ENCODE measurements at regions not wholly inside any gene's neighbourhood (a gene's known extent, or its start where the extent isn't known, plus 50 kb on each side); places are given as distances from the start of the nearest gene placed in this dataset.

DNA sequence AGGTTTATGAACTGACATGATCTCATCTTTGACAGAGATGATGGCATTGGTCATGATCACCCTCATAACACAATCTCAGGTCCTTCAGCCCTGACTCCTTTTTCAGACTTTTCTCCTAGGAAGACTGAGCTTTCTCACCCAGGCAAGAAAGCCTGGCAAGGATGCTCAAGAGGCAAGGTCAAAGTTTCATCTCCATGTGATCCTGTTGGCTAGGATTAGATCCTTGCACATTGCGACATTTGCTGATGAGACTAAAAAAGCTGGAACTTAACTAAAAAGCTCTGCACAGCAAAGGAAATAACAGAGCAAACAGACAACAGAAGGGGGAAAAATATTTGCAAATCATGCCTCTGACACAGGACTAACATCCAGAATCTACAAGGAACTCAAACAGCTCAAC is 444.1 kb upstream of the PSMD7 start:
- TF ChIP-seq, protein P1, sequence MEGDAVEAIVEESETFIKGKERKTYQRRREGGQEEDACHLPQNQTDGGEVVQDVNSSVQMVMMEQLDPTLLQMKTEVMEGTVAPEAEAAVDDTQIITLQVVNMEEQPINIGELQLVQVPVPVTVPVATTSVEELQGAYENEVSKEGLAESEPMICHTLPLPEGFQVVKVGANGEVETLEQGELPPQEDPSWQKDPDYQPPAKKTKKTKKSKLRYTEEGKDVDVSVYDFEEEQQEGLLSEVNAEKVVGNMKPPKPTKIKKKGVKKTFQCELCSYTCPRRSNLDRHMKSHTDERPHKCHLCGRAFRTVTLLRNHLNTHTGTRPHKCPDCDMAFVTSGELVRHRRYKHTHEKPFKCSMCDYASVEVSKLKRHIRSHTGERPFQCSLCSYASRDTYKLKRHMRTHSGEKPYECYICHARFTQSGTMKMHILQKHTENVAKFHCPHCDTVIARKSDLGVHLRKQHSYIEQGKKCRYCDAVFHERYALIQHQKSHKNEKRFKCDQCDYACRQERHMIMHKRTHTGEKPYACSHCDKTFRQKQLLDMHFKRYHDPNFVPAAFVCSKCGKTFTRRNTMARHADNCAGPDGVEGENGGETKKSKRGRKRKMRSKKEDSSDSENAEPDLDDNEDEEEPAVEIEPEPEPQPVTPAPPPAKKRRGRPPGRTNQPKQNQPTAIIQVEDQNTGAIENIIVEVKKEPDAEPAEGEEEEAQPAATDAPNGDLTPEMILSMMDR (IDR thresholded peaks at IDR 0.05; ENCODE audit: low read depth, low read length): no peak
- Histone ChIP-seq H3K27me3 (ENCODE audit: insufficient read depth, low read depth, severe bottlenecking) (peaks cover 7% of the 10 kb centered on the region), H3K9me3 (ENCODE audit: severe bottlenecking) (no peaks in the 10 kb centered on the region), H3K36me3 (no peaks in the 10 kb centered on the region), H3K27ac (no peak overlapping the region), H3K4me3 (ENCODE audit: low read depth, low read length) (no peak overlapping the region)
- DNase-seq: no peak

DNA sequence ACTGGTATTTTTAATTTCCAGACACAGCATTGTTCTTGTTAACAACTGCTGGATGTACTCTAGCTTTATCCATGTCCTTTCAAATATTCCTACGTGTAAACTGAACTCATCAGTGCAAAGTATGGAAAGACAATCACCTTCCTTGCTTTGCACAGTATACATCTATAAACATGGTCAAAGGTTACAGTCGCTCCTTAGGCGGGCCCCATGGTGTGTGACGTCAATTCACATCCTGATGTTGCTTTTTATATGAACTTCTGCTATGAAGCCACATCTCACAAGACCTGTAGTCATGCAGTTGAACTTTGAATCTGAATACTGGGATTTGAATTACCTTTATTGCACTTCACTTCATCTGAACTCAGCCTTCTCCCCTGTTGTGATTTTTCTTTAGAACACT is 447.6 kb upstream of the PSMD7 start:
- peaks cover 4% of the 10 kb centered on the region for H3K27me3 ChIP-seq (ENCODE audit: insufficient read depth, low read depth, severe bottlenecking)
- TF ChIP-seq, protein P1 (IDR thresholded peaks at IDR 0.05; ENCODE audit: low read depth, low read length): no peak
- H3K9me3 ChIP-seq (ENCODE audit: severe bottlenecking): no peaks in the 10 kb centered on the region
- no peak for DNase-seq
- H3K27ac ChIP-seq: no peak overlapping the region
- H3K36me3 ChIP-seq: no peaks in the 10 kb centered on the region
- H3K4me3 ChIP-seq (ENCODE audit: low read depth, low read length): no peak overlapping the region

DNA sequence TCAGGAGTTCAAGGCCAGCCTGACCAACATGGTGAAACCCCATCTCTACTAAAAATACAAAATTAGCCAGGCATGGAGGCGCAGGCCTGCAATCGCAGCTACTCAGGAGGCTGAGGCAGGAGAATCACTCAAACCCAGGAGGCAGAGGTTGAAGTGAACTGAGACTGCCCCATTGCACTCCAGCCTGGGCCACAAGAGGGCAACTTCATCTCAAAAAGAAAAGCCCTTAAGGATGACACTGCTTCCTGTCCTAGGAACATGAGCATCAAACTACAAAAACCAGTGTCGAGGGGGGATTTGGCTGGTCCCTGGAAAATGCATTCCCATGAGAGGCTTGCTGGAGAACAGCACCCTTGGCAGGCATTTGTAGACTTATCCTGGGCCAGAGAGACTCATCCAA is 449.5 kb upstream of the PSMD7 start:
- no peaks in the 10 kb centered on the region for H3K9me3 ChIP-seq (ENCODE audit: severe bottlenecking)
- no peak for DNase-seq
- H3K27ac ChIP-seq: no peak overlapping the region
- H3K36me3 ChIP-seq: no peaks in the 10 kb centered on the region
- TF ChIP-seq, protein P1 (IDR thresholded peaks at IDR 0.05; ENCODE audit: low read depth, low read length): peak; percentile 31; the same call in 1 of the 2 replicates
- no peak overlapping the region for H3K4me3 ChIP-seq (ENCODE audit: low read depth, low read length)
- H3K27me3 ChIP-seq (ENCODE audit: insufficient read depth, low read depth, severe bottlenecking): peaks cover 4% of the 10 kb centered on the region

DNA sequence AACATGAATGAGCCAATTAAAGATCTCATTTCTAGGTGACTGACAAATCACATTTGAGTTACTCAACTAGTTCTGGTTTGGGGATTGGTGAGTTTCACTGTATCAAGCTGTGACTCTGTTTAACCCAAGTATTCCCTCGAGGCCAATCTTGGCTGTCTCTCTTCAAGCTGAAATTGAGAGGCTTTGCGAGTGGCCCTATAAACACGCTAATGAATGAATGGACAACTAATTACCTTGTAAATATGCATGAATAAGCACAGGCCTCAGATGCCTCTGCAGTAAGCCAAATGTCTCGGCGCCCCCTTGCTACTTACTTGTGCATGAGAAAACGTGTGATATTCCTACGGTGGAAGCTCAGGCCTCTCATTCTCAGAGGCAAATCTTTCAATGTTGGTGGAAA is 450.3 kb upstream of the PSMD7 start:
- Histone ChIP-seq H3K4me3 (ENCODE audit: low read depth, low read length) (no peak overlapping the region), H3K36me3 (no peaks in the 10 kb centered on the region), H3K27me3 (ENCODE audit: insufficient read depth, low read depth, severe bottlenecking) (no peaks in the 10 kb centered on the region), H3K9me3 (ENCODE audit: severe bottlenecking) (no peaks in the 10 kb centered on the region), H3K27ac (no peak overlapping the region)
- TF ChIP-seq, protein P1 (IDR thresholded peaks at IDR 0.05; ENCODE audit: low read depth, low read length): peak; percentile 33; the same call in 1 of the 2 replicates
- DNase-seq: peak; percentile 9

DNA sequence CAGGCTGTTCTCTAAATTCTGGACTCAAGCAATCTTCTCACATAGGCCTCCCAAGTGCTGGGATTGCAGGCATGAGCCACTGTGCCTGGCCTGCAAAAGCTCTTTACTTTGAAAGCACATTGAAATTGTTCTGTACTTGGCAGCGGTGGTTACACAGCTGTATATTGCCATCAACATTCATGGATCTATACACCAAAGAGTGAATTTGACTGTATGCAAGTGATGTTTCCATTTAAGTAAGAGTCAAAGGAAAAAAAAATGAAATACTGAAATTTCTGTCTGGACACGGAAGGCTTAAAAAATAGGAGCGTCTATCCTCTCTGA is 450.6 kb upstream of the PSMD7 start:
- Histone ChIP-seq H3K36me3 (no peaks in the 10 kb centered on the region), H3K4me3 (ENCODE audit: low read depth, low read length) (no peak overlapping the region), H3K27me3 (ENCODE audit: insufficient read depth, low read depth, severe bottlenecking) (no peaks in the 10 kb centered on the region), H3K9me3 (ENCODE audit: severe bottlenecking) (no peaks in the 10 kb centered on the region), H3K27ac (no peak overlapping the region)
- no peak for DNase-seq
- TF ChIP-seq, protein P1 (IDR thresholded peaks at IDR 0.05; ENCODE audit: low read depth, low read length): no peak

DNA sequence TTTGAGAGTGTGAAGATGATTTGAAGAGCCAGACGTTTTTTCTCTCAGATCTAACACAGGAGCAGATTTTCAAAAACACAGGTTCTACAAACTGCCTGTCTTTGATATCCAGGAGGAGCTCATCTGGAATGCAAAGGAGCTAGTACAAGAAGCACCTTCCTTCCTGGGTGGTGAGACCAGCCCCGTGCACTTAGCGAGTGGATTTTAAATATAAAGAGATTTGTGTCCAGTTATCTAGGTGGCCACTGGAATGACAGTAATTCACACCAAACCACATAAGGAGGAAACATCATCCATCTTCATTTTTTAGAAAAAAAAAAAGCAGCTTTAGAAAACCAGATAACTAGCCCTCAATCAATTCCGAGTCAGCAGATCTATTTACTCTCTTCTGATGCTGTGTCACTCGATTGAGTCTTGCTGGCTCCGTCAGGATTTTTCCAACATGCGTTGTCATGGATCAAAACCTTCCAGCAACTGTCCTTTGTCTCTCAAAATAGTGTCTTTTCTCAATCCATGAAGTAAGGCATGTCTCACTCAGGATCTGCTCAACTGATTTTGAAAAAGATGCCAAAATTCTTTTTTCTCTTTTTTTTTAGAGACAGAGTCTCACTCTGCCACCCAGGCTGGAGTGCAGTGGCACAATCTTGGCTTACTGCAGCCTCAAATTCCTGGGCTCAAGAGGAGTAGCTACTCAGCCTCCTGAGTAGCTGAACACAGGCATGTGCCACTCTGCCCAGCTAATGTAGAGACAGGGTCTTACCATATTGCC is 451.2 kb upstream of the PSMD7 start:
- TF ChIP-seq, protein P1 (IDR thresholded peaks at IDR 0.05; ENCODE audit: low read depth, low read length): no peak
- no peak for DNase-seq
- peaks cover 5% of the 10 kb centered on the region for H3K27me3 ChIP-seq (ENCODE audit: insufficient read depth, low read depth, severe bottlenecking)

More for the DNA sequence above, 451.2 kb upstream of the PSMD7 start:
- Histone ChIP-seq H3K9me3 (ENCODE audit: severe bottlenecking) (no peaks in the 10 kb centered on the region), H3K36me3 (no peaks in the 10 kb centered on the region), H3K4me3 (ENCODE audit: low read depth, low read length) (no peak overlapping the region), H3K27ac (no peak overlapping the region)
